OCI-LY7 (cell line): ENCODE measurements at regions not wholly inside any gene's neighbourhood (a gene's known extent, or its start where the extent isn't known, plus 50 kb on each side); places are given as distances from the start of the nearest gene placed in this dataset.

ENCODE experiments used
- BruUV-seq: library from RNA; stranded (reverse); fragments of 400-500 nt; replicated peaks from 2 replicates; lab custom pipeline; 2021; lab: Mats Ljungman, UMichigan
- CTCF ChIA-PET: fragments of 300-600 bp; sonication (Branson Sonifier 250); formaldehyde crosslinking; loops from one replicate; lab custom pipeline; 2022; ENCODE audit warnings: antibody characterized with exemption; ENCODE audit not compliant: unreplicated experiment; lab: Charles Lee
- POLR2A ChIA-PET: fragments of 300-600 bp; sonication (Branson Sonifier 250); formaldehyde crosslinking; loops from one replicate; lab custom pipeline; 2022; ENCODE audit warnings: antibody characterized with exemption; lab: Charles Lee
- DNase-seq: peaks from one replicate; pipeline ENCODE4 v3.0.0-alpha.2; 2015; ENCODE audit warnings: low spot score
- H2AFZ ChIP-seq: fragments of 200-600 bp; sonication (generic), shearing (Covaris generic); 2 replicates; pipeline ENCODE4 v1.6.1; 2014; ENCODE audit warnings: mild to moderate bottlenecking, antibody characterized with exemption, low read length, moderate library complexity
- H3K27ac ChIP-seq: fragments of 200-600 bp; sonication (generic); 2 replicates; pipeline ENCODE4 v1.5.1; 2014; ENCODE audit warnings: mixed run types, low read depth, mild to moderate bottlenecking, moderate library complexity, low read length, inconsistent platforms; ENCODE audit not compliant: poor library complexity, severe bottlenecking
- H3K36me3 ChIP-seq: fragments of 200-600 bp; sonication (generic); 2 replicates; pipeline ENCODE4 v1.6.1; 2014; ENCODE audit warnings: mild to moderate bottlenecking, antibody characterized with exemption, low read length, moderate library complexity, mixed read lengths; ENCODE audit not compliant: insufficient read depth
- H3K4me1 ChIP-seq: fragments of 200-600 bp; sonication (generic); 2 replicates; pipeline ENCODE4 v1.5.1; 2014; ENCODE audit warnings: mild to moderate bottlenecking, low read length; ENCODE audit not compliant: insufficient read depth, poor library complexity, severe bottlenecking
- H3K4me2 ChIP-seq: fragments of 200-600 bp; sonication (generic); 2 replicates; pipeline ENCODE4 v1.6.1; 2014; ENCODE audit warnings: mild to moderate bottlenecking, low read length
- H3K4me3 ChIP-seq: fragments of 200-600 bp; sonication (generic); 2 replicates; pipeline ENCODE4 v1.5.1; 2014; ENCODE audit warnings: mild to moderate bottlenecking, low read depth, low read length; ENCODE audit not compliant: poor library complexity, severe bottlenecking
- H3K79me2 ChIP-seq: fragments of 200-600 bp; sonication (generic); 2 replicates; pipeline ENCODE4 v1.6.1; 2016; ENCODE audit warnings: low read depth, mild to moderate bottlenecking, low read length, moderate library complexity, mixed read lengths; ENCODE audit not compliant: insufficient read depth
- H3K9me2 ChIP-seq: fragments of 200-600 bp; sonication (generic); 2 replicates; pipeline ENCODE4 v1.6.1; 2016; ENCODE audit warnings: mild to moderate bottlenecking, low read length, mixed read lengths; ENCODE audit not compliant: insufficient read depth
- H3K9me3 ChIP-seq: fragments of 200-600 bp; sonication (generic); 2 replicates; pipeline ENCODE4 v1.6.1; 2014; ENCODE audit warnings: mild to moderate bottlenecking, mixed run types, low read length, mixed read lengths
- H4K20me1 ChIP-seq: fragments of 200-600 bp; sonication (generic); 2 replicates; pipeline ENCODE4 v1.6.1; 2014; ENCODE audit warnings: mild to moderate bottlenecking, antibody characterized with exemption, low read length, moderate library complexity, mixed read lengths; ENCODE audit not compliant: insufficient read depth
- CTCF ChIP-seq: fragments of 200-600 bp; sonication (generic); conservative IDR thresholded peaks from 2 replicates; pipeline ENCODE4 v1.5.1; 2014; ENCODE audit warnings: mild to moderate bottlenecking, antibody characterized with exemption, low read length, moderate library complexity, mixed read lengths
- EZH2phosphoT487 ChIP-seq: fragments of 200-600 bp; sonication (generic); IDR thresholded peaks from 2 replicates; pipeline ENCODE4 v1.6.1; 2018; ENCODE audit warnings: low read depth, borderline replicate concordance, mild to moderate bottlenecking, mixed run types, antibody characterized with exemption, low read length, moderate library complexity, mixed read lengths
- intact Hi-C: fragments of 100-400 bp; cut with micrococcal nuclease; formaldehyde crosslinking; loops from one replicate; pipeline ENCODE4 v1.10.0; 2022; ENCODE audit not compliant: unreplicated experiment

DNA sequence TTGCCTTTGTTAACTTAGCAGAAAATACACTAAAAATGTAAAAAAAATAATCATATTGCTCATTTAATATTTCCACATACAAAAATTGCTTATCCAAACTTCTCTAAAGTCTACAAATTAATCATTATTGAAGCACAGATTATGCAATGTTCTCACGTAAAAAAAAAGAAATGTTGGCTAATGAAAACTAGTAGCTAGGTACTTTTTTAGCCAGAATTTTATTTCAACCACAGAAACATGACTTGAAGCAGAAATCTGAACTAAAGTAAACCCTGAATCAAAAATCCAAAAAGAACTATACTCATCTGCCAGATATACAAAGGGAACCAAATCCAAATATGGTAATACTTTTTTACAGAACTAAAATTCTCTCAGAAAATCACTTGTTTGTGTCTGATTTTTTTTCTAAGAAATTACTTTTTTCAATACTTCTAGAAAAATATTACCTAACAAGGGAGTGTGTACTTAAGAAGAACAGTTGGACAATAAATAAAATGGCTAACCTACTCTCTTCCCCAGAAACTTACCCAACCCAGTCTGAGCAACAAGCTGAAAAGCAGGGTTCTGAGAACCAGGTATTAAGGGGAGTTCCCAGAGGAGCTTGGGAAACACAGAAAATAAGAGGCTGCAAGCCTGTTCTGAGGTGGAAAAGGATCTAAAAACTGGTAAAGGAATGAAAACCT lies 78.4 kb upstream of the RAP1B start:
- H3K4me3 ChIP-seq, result no peak overlapping the region
- no peaks in the 10 kb centered on the region for H3K36me3 ChIP-seq
- DNase-seq, result no peak
- H3K4me2 ChIP-seq, result no peak overlapping the region
- H3K4me1 ChIP-seq, result no peaks in the 10 kb centered on the region
- intact Hi-C loops, result no loop called here
- no peaks in the 10 kb centered on the region for H3K9me2 ChIP-seq
- no peak overlapping the region for H2AFZ ChIP-seq
- POLR2A ChIA-PET, result interaction anchor here (0.6 to 1.2 kb wide), 6 partner anchors 11 to 583 kb away, joined by 3 to 5 read pairs (median 3); no protein-coding TSS in a partner anchor
- CTCF ChIA-PET, result interaction anchor here (0.6 to 1.0 kb wide), 2 partner anchors 21 to 42 kb away, joined by 3 to 5 read pairs; no protein-coding TSS in a partner anchor
- H4K20me1 ChIP-seq, result no peaks in the 10 kb centered on the region
- H3K9me3 ChIP-seq, result 0 out of 2 replicates have a peak, but pooled peaks cover 5% of the 10 kb centered on the region
- TF ChIP-seq EZH2phosphoT487 (no peak), CTCF (no peak)
- no peak overlapping the region for H3K27ac ChIP-seq
- H3K79me2 ChIP-seq, result no peaks in the 10 kb centered on the region
- BruUV-seq, result no TSS peak

DNA sequence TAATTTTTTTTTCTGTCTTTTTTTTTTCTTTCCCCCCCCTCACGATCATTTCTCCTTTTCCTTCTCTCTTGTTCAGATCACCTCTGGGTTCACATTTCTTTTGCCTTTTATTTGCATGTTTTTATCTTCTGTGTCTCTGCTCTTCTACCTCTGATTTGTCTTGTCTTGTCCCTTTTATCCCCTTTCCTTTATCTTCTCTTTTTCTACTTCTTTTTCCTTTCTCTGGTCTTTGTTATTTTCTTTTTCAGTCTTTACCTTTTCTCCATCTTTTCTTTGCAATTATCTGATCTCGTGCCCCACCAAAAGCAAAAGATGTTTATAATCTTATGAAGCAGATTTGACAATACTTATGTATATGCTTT lies 77.8 kb upstream of the RAP1B start:
- Histone ChIP-seq H3K9me2 (no peaks in the 10 kb centered on the region), H3K9me3 (no peaks in the 10 kb centered on the region), H3K4me2 (no peak overlapping the region), H2AFZ (no peak overlapping the region), H3K36me3 (no peaks in the 10 kb centered on the region), H3K27ac (no peak overlapping the region), H3K4me3 (no peak overlapping the region), H4K20me1 (no peaks in the 10 kb centered on the region), H3K4me1 (no peaks in the 10 kb centered on the region), H3K79me2 (no peaks in the 10 kb centered on the region)
- no peak for TF ChIP-seq EZH2phosphoT487
- TF ChIP-seq CTCF, result no peak
- ChIA-PET CTCF (interaction anchor here (1.0 kb wide), 1 partner anchor 21 kb away, joined by 5 read pairs; no protein-coding TSS in a partner anchor), POLR2A (interaction anchor here (0.6 to 0.7 kb wide), 2 partner anchors 51 to 582 kb away, joined by 3 read pairs; no protein-coding TSS in a partner anchor)
- no peak for DNase-seq
- intact Hi-C loops, result no loop called here
- BruUV-seq, result no TSS peak

- intact Hi-C loops, result no loop called here
- Histone ChIP-seq H3K9me3 (no peaks in the 10 kb centered on the region), H3K9me2 (no peaks in the 10 kb centered on the region), H3K27ac (no peak overlapping the region), H3K4me3 (no peak overlapping the region), H3K4me1 (no peaks in the 10 kb centered on the region), H3K79me2 (no peaks in the 10 kb centered on the region), H2AFZ (no peak overlapping the region), H3K4me2 (no peak overlapping the region), H4K20me1 (no peaks in the 10 kb centered on the region), H3K36me3 (no peaks in the 10 kb centered on the region)
- BruUV-seq, result no TSS peak
- ChIA-PET POLR2A (no interaction called here), CTCF (no interaction called here)
- TF ChIP-seq EZH2phosphoT487 (no peak), CTCF (no peak)
- no peak for DNase-seq
These were observed 76.6 kb upstream of the RAP1B start for GRCh38 chr12:68534108-68534507.
